PC-3 (cell line): ENCODE measurements at regions not wholly inside any gene's neighbourhood (a gene's known extent, or its start where the extent isn't known, plus 50 kb on each side); places are given as distances from the start of the nearest gene placed in this dataset.

ENCODE experiments used
- ATAC-seq: fragments of 200-7000 bp; cut with Tn5 transposase; 2 replicates; pipeline ENCODE4 v1.9.1; 2020; ENCODE audit warnings: mild to moderate bottlenecking, moderate library complexity
- BruUV-seq: library from RNA; stranded (reverse); fragments of 400-500 nt; replicated peaks from 2 replicates; lab custom pipeline; 2021; lab: Mats Ljungman, UMichigan
- CTCF ChIA-PET: fragments of 300-600 bp; sonication (Branson Sonifier 250); formaldehyde crosslinking; loops from one replicate; lab custom pipeline; 2022; ENCODE audit warnings: antibody characterized with exemption; lab: Charles Lee
- POLR2A ChIA-PET: fragments of 300-600 bp; sonication (Branson Sonifier 250); formaldehyde crosslinking; loops from one replicate; lab custom pipeline; 2022; ENCODE audit warnings: antibody characterized with exemption; ENCODE audit not compliant: unreplicated experiment; lab: Charles Lee
- DNase-seq: peaks from one replicate; pipeline ENCODE4 v3.0.0-alpha.2; 2015
- H2AFZ ChIP-seq: fragments of 300-600 bp; sonication (generic); 2 replicates; pipeline ENCODE4 v1.6.0; 2016; ENCODE audit warnings: antibody characterized with exemption, low read length
- H3F3A ChIP-seq: fragments of 300-600 bp; sonication (generic); one replicate; pipeline ENCODE4 v1.6.0; 2017; ENCODE audit warnings: antibody characterized with exemption, low read length, control low read depth, mild to moderate bottlenecking; ENCODE audit not compliant: unreplicated experiment
- H3K27ac ChIP-seq: fragments of 300-600 bp; sonication (generic); 2 replicates; pipeline ENCODE4 v1.5.1; 2016; ENCODE audit warnings: mild to moderate bottlenecking, low read length
- H3K27me3 ChIP-seq: fragments of 300-600 bp; sonication (generic); 2 replicates; pipeline ENCODE4 v1.6.1; 2016; ENCODE audit warnings: low read length, mixed read lengths
- H3K36me3 ChIP-seq: fragments of 300-600 bp; sonication (generic); 2 replicates; pipeline ENCODE4 v1.6.1; 2016; ENCODE audit warnings: low read depth, mixed run types, low read length, mixed read lengths
- H3K4me1 ChIP-seq: fragments of 300-600 bp; sonication (generic); 2 replicates; pipeline ENCODE4 v1.5.1; 2016; ENCODE audit warnings: low read length; ENCODE audit not compliant: insufficient read depth
- H3K4me2 ChIP-seq: fragments of 300-600 bp; sonication (generic); 2 replicates; pipeline ENCODE4 v1.6.0; 2016; ENCODE audit warnings: low read length
- H3K4me3 ChIP-seq: fragments of 300-600 bp; sonication (generic); 2 replicates; pipeline ENCODE4 v1.5.1; 2016; ENCODE audit warnings: mild to moderate bottlenecking, low read length, mixed read lengths
- H3K79me2 ChIP-seq: fragments of 300-600 bp; sonication (generic); 2 replicates; pipeline ENCODE4 v1.6.1; 2017; ENCODE audit warnings: low read length, mixed read lengths
- H3K9ac ChIP-seq: fragments of 300-600 bp; sonication (generic); 2 replicates; pipeline ENCODE4 v1.6.0; 2016; ENCODE audit warnings: mild to moderate bottlenecking, low read length
- H3K9me2 ChIP-seq: fragments of 300-600 bp; sonication (generic); replicated peaks from 2 replicates; pipeline ENCODE4 v1.6.1; 2016; ENCODE audit warnings: mixed run types, low read length, mixed read lengths
- H3K9me3 ChIP-seq: fragments of 300-600 bp; sonication (generic); 2 replicates; pipeline ENCODE4 v1.6.1; 2016; ENCODE audit warnings: low read length, mixed read lengths
- H4K20me1 ChIP-seq: fragments of 300-600 bp; sonication (generic); 2 replicates; pipeline ENCODE4 v1.6.1; 2016; ENCODE audit warnings: low read length, mixed read lengths
- CTCF ChIP-seq: fragments of 300-600 bp; sonication (generic); conservative IDR thresholded peaks from 2 replicates; pipeline ENCODE4 v1.5.1; 2017; ENCODE audit warnings: antibody characterized with exemption, low read depth, mild to moderate bottlenecking, low read length
- EZH2 ChIP-seq: fragments of 300-600 bp; sonication (generic); IDR thresholded peaks from one replicate; pipeline ENCODE4 v1.6.1; 2017; ENCODE audit warnings: antibody characterized with exemption, mild to moderate bottlenecking, low read length; ENCODE audit not compliant: unreplicated experiment
- EZH2phosphoT487 ChIP-seq: fragments of 300-600 bp; sonication (generic); IDR thresholded peaks from 2 replicates; pipeline ENCODE4 v1.6.1; 2018; ENCODE audit warnings: mild to moderate bottlenecking, antibody characterized with exemption, low read length, borderline replicate concordance
- intact Hi-C: fragments of 100-400 bp; cut with micrococcal nuclease; formaldehyde crosslinking; loops from 2 replicates; pipeline ENCODE4 v1.9.0; 2023

GRCh38 chr3:159028706-159029105, 226.9 kb downstream of the MFSD1 start:
- Histone ChIP-seq H3K9me2 (no peaks in the 10 kb centered on the region), H4K20me1 (no peaks in the 10 kb centered on the region), H3K4me3 (no peak overlapping the region), H3K27me3 (no peaks in the 10 kb centered on the region), H3K4me1 (peaks cover 12% of the 10 kb centered on the region), H3K9ac (no peak overlapping the region), H3K9me3 (no peaks in the 10 kb centered on the region), H3K36me3 (no peaks in the 10 kb centered on the region), H3K27ac (no peak overlapping the region), H3K79me2 (peaks cover 25% of the 10 kb centered on the region), H2AFZ (no peak overlapping the region), H3F3A (no peaks in the 10 kb centered on the region), H3K4me2 (no peak overlapping the region)
- ChIA-PET CTCF (no interaction called here), POLR2A (no interaction called here)
- ATAC-seq, result no peak
- BruUV-seq, result no TSS peak
- no peak for DNase-seq
- no peak for TF ChIP-seq CTCF
- no peak for TF ChIP-seq EZH2phosphoT487
- no peak for TF ChIP-seq EZH2
- intact Hi-C loops, result no loop called here

GRCh38 chr3:159029306-159030026, 227.6 kb downstream of the MFSD1 start:
- CTCF ChIA-PET, result no interaction called here
- H3K4me1 ChIP-seq, result peaks cover 12% of the 10 kb centered on the region
- POLR2A ChIA-PET, result no interaction called here
- H3K36me3 ChIP-seq, result no peaks in the 10 kb centered on the region
- no peak overlapping the region for H3K9ac ChIP-seq
- BruUV-seq, result no TSS peak
- H3K4me3 ChIP-seq, result no peak overlapping the region
- no peak overlapping the region for H3K4me2 ChIP-seq
- H3K9me2 ChIP-seq, result no peaks in the 10 kb centered on the region
- H3K9me3 ChIP-seq, result no peaks in the 10 kb centered on the region
- ATAC-seq, result no peak
- H2AFZ ChIP-seq, result no peak overlapping the region
- intact Hi-C loops, result no loop called here
- no peaks in the 10 kb centered on the region for H3F3A ChIP-seq
- H3K27me3 ChIP-seq, result no peaks in the 10 kb centered on the region
- no peak for TF ChIP-seq EZH2
- no peak for TF ChIP-seq CTCF
- no peak for TF ChIP-seq EZH2phosphoT487
- DNase-seq, result no peak
- H3K79me2 ChIP-seq, result peaks cover 26% of the 10 kb centered on the region
- no peaks in the 10 kb centered on the region for H4K20me1 ChIP-seq
- H3K27ac ChIP-seq, result no peak overlapping the region

GRCh38 chr3:159030138-159030670, 228.3 kb downstream of the MFSD1 start:
- no TSS peak for BruUV-seq
- H3K4me2 ChIP-seq, result no peak overlapping the region
- no peak overlapping the region for H3K4me3 ChIP-seq
- no peak for DNase-seq
- no peaks in the 10 kb centered on the region for H3K36me3 ChIP-seq
- H2AFZ ChIP-seq, result no peak overlapping the region
- no peak for ATAC-seq
- peaks cover 28% of the 10 kb centered on the region for H3K79me2 ChIP-seq
- H3K4me1 ChIP-seq, result peaks cover 12% of the 10 kb centered on the region
- no peaks in the 10 kb centered on the region for H3F3A ChIP-seq
- TF ChIP-seq EZH2phosphoT487 (no peak), CTCF (no peak), EZH2 (no peak)
- POLR2A ChIA-PET, result no interaction called here
- intact Hi-C loops, result no loop called here
- no peak overlapping the region for H3K9ac ChIP-seq
- H4K20me1 ChIP-seq, result no peaks in the 10 kb centered on the region
- H3K9me3 ChIP-seq, result no peaks in the 10 kb centered on the region
- CTCF ChIA-PET, result no interaction called here
- H3K9me2 ChIP-seq, result no peaks in the 10 kb centered on the region
- H3K27me3 ChIP-seq, result no peaks in the 10 kb centered on the region
- H3K27ac ChIP-seq, result no peak overlapping the region
